Islet precursor cell (in vitro differentiated cells): ENCODE measurements at regions not wholly inside any gene's neighbourhood (a gene's known extent, or its start where the extent isn't known, plus 50 kb on each side); places are given as distances from the start of the nearest gene placed in this dataset.

Experiments used
- DNase-seq: peaks from one replicate; pipeline ENCODE4 v3.0.0-alpha.2; 2018

DNA sequence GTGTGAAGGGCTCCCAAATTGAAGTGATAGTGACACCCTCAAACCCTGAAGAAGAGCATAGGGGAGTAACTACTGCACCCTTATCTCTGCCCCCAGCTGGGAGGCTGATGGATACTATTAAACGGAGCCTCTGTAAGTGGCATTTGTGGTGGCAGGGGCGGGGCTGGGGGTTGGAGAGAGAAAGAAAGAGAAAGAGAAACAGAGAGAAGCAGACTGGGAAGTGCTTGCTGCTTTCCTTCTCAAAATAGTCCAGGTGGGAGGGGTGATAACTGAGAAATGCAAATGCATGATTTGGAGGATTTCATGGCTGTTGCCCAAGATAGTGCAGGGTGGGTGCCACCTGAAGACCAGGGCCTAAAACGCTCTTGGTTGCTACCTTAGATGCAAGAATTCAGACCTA lies 253.5 kb upstream of the GATB start:
- DNase-seq, result no peak

DNA sequence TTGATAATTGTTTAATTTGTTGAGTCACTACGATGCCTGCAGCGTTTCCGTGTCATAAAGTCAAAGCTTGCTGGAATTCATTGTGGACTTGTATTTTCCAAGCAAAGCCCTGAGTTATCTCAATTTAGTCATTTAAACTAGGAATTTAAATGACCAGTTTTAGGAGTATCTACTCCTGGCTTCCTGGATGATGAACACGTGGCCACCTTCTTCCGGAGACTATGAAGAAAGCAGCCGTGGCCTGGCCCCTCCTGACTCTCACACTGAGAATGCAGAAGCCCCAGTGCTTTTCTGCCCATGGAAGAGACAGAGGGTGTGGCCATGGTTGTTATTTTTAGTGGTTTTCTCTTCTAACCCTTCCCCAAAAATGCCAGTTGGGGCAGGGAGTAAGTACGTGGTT lies 250.7 kb upstream of the GATB start:
- DNase-seq, result no peak

DNA sequence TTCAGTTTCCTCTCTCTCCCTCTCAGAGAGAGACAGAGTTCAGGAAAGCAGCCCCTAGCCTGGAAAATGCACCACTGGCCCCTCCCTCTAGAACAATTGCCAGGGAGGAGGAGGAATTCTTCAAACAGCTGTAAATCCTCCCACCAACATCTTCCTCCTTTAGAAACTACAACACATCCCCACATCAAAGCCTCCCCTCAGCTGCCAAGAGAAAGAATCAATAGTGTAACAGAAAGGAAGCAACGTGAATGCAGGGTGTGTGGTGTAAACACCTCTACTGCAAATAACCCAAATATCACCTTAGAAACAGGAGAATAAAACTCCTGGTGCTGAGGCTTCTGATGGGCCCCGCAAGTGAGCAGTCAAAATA lies 249.9 kb upstream of the GATB start:
- DNase-seq, result no peak

DNA sequence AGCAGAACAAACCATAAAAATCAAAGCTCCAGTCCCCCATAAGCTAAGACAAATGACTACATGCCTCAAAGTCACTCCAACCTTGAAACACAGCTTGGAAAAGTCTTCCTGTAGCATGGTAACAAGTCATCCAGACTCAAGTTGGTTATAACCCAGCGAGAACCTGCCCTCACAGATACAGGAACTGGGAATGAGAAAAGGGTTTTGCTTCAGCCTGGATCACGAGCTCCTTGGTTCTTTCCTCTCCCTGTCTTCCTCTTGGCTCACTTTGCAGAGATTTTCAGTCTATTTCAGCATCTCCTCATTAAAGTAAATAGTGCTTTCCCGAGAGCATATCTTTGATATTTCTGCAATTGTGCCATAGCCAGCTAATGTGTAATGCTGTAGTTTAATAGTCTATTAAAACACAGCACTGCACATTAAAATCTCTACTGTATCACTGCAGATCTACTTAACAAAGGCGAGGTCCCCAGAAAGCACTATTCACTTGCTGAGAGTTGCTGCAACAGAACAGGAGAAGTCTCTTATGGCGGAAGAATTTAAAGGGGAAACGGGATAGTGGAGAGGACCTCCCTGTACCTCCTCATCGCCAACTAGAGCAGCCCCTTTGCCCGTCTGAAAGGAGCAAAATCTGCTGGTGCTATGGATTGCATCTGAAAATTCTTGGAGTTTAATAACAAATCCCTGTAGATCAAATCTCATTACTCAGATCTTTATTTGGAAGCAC lies 249.3 kb upstream of the GATB start:
- no peak for DNase-seq

DNA sequence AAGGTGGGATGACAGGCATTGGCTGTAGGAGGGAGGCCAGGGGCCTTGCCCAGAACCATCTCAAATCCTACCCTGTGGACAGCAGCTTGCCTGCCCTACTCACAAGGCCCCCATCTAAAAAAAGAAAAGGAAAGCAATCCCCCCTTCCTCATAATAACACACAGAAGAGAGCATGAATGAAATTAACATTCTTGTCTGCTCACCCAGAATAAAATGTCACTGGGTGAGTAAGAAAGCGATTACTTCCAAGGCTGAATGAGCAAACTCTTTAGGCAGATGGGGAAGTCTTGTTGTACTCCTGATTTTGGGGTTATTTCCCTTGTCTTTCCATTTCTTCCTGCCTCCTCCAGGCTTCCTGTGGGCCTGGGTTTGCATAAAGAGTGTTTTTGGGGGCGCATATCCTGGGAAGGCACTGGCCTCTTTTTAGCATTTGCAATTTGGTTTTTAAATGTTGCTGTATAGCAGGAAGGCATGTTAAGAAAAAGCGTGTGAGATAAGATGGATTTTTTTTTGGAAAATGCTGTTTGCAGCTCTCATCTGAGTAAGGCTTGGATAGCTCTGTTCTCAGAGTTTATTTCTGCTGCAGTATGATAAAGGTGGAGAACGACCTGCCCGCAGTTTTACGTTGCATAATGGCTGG lies 248.3 kb upstream of the GATB start:
- DNase-seq, result no peak

DNA sequence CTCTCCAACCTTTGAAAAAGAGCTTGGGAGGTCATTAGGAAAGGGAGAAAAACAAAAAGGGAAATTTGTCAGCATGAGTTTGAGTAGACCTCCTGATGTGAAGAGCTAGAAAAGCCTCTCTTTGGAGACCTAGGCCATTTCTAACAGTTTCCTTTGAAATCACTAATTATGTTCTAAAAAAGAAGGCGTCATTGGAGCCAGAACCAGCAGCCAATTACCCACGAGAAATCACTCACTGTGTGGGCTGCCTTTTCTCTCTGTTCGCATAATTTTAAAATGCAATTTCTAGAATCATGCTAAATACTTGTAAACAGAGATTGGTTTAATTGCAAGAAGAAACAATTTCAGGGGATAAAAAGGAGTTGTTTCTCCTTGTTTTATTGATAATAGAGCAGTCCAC lies 246.3 kb upstream of the GATB start:
- DNase-seq, result no peak

DNA sequence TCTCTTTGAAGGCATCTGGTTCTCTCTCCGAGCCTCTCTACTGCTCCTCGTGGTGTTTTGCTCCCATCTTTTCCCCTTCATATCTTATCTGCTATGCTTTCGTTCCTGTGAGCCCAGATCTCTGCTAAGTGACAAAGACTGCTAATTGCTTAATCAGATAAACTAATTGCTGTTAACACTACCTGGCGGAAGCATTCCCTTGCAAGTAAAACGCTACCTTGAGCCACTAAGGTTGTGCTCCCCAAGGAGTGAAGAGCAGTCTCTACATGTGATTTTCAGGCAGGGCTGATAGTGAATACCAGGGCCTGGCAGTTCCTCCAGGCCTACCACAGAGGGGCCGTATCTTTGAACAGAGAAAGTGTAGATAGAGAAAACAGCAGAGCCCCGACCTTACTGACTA lies 244.0 kb upstream of the GATB start:
- no peak for DNase-seq

DNA sequence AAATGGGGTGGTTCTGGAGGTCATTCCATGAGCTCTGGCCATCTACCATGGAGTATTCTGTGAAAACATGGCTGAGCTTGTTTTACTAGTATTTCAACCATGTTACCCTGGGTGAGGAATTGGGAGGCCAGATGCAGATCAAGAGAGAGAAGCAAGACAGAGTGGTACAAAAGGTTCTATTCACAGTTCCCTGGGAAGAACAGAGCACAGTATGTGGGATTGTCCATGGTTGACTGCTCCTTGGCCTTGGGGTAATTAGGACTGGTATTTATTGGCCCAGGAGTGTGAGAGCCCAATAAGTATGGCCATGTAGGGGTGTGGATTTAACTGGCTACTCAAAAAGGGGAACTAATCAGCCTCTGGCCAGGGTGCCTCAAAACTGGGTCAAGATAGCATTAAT lies 239.7 kb upstream of the GATB start:
- peak; percentile 63 for DNase-seq

DNA sequence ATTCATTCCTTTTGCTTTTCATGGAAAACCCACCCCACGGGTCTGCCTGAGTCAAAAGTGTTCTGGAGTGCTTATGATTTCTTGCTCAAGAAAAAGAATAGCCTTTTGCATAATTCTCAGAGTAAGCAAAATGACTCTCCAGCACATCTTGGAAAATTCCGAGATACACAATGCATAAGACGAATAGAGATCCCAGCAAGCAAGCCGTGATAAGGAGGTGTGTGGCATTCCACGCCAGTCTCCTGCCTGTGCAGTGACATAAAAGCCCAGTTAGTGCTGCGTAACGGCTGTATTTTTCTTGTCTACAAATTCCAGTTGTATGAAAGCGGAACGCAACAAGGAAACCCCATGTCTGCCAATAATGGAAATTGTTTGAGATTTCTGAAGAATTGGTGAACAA lies 237.9 kb upstream of the GATB start:
- DNase-seq, result no peak

DNA sequence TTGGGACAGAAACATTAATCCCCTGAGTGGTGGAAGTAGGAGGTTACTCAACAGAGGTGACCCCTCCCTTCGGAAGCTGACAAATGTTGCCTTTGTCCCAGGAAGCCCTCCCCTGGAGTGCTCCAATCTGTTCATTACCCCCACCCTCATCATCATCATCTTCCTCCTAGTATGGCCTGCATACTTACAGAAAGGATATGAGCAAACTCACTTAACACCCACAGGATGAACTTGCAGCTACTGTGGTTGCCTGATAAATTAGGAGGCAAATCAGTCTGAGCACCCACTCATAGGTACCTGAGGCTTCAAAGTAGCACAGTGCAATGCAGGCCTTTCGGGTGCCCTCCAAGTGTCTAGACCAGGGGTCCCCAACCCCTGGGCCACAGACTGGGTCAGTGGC lies 236.7 kb upstream of the GATB start:
- DNase-seq, result no peak

DNA sequence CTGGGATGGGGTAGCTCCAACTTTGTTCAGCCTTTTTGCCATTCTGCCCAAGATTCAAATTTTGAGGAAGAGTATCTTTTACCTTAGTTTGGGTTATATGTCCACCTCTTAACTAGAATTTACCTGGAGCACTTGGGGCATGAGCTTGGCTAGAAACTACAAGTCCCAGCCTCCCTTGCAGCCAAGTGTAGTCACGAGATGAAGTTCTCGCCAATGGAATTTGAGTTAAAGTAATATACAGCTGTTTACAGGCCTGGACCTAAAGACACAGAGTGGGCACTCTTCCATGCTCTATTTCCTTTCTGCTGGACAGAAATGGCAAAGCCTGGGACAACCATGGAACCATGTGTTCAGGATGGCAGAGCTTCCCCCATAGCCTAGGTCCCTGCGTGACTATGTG lies 233.6 kb upstream of the GATB start:
- no peak for DNase-seq

DNA sequence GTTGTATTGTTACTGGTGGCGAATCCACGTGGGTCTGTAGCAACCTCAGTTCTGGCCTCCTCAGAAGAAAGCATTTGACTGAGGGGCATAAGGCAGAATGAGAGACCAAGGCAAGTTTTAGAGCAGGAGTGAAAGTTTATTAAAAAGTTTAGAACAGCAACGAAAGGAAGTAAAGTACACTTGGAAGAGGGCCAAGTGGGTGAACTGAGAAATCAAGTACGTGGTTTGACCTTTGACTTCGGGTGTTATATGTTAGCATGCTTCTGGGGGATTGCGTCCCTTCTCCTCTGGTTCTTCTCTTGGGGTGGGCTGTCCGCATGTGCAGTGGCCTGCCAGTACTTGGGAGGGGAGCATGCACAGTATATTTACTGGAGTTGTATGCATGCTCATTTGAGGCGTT lies 232.7 kb upstream of the GATB start:
- no peak for DNase-seq

DNA sequence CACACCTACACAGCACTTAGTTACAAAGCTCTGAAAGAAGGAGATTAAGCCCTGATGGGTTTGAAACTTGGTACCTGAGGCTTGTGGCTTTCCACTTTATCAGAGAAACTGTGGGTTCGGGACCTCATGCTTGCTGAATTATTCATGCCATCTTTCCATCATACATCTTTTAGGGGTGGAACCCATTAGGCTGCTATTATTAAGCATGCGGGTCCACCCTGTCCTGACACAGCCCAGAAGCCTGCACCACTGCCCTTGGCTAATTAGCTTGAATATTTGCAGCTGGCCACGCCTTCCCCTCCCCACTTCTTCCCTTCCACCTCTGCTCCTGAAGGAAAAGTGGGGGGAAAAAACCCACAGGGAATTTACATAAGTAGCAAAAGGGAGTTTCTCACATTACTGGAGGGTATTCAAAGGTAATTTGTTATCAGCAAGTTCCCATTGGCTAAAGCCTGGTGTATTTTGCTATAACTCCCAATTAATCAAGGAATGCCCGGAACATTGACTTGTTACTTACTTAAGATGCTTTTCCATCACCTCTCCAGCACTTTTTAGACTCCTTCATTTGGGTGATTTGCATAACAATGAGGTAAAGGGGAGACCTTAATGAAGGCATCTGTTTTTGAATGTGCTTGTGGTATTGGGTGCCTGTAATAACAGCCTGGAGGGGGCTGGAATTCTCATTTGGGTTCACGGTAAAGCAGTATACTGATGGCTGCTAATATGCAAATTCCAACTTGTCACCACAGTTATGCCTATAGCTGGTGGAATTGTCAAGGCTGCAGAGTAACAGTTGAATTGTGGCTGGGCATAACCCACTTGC lies 231.7 kb upstream of the GATB start:
- no peak for DNase-seq

DNA sequence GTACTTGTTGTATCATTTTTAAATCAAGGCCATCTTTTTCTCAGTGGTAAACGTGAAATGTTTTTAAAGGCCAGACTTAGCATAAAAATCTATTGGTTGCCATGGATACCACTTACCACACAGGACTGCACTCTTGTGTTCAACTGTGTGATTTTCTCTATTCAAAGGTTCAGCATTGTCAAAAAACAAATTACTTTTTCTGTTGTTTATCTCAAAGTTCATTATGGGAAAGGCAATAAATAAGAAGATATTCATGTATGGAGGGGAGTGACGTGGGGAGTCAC lies 231.0 kb upstream of the GATB start:
- DNase-seq, result no peak

DNA sequence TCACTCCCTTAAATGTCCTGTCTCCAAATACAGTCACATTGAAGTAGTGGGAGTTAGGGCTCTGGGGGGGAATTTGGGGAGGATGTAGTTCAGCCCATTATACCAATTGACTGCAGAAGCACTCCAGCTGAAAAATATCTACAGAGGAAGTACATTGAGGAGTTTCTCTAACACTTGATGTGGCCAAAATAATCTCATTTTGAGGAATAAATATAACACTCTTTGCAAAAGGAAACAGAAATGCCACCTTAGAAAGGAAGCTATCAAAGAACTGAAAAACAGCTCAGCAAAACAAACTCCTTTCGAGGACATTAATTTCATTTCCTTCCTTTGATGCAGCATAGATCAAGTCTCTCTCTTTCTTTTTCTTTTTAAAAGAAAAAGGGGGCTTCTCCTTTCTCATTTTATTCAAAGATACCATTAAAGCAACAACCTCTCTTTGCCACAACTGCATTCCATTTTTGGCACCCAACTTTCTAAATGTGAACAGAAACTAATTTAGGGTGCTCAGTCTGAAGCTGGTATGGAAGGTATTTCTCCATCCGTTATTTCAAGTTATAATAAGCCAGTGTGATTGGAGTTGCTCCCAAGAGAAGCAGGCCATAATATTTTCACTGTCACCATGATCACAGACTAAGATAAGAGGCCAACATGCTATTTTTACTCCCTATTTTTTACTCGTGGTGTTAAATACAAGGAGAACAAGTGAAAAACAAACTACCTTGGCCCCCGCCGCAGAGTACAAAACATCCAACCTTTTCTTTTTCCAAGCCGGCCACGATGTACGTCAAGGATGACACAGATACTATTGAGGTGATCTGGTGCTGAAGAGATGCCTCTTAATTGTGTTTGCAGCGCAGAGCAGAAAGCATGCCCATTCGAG lies 230.4 kb upstream of the GATB start:
- DNase-seq, result no peak

DNA sequence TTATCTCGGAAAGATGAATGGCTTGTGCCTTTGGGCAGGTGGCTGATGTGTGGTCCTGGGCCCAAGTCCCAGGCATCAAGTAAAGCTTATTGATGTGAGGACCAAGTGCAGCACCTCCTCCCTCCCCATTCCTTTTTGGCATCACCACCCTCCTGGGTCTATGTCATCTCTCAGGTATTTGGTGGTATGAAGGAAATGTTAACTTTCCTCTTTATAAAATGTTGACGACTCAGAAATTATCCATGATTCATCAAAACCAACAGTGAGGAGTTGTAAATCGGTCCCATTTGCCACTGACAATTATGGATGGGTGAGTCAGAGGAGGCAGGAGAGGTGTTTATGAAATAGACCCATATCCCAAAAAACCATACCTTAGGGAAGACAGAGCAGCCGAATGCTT lies 229.4 kb upstream of the GATB start:
- DNase-seq, result no peak

DNA sequence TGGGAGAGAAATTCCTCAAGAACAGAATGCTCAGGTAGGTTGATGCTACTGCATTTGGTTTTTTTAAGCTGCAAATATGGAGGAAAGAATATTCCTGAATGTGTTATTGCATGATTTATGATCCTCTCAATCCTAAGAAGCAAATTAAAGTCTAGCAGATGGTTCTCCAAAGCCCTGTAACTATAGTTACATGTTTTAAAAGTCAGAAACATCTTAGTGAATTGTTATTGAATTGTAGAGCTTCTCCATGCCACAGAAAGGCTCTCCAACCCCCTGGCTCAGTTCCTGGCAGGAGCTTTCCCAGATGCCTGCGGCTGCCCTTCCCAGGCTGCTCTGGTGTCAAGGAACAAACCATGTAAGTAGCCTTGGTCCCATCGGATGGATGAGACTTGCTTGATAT lies 227.8 kb upstream of the GATB start:
- no peak for DNase-seq

DNA sequence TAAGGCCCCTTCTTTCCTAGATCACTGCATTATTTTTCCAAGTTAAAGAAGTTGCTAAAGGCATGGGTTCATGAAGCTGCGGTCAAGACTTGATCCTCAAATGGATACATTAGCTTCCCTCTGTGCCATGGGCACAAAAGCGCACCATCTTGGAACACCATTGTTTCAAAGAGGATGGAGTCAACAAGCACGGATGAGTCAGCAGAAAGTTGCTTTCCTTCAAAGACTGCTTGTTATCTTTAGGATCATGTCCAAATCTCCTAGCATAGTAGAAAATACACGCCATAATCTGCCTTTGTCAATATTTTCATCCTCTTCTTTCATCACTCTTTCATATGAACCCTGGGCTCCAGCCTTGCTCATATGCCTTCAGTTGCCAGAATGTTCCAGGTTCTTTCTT lies 226.8 kb upstream of the GATB start:
- no peak for DNase-seq

DNA sequence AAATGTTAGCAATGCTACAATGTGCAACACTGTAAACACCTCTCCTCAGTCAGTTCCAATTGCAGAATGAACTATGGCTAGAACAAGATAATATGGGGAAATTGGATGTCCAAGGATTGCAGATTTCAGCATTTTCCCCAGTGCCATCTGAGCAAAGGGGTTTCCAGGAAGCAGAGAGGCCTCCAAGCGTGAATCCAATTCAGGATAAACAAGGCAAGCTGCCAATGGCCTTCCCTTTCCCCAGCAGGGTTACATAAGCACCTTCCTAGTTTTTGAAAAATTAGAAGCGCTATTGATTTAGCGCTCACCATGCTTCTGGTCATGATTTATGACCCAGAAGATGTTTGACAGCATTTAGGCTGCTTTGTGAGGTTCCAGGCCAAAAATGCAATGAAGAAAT lies 223.0 kb upstream of the GATB start:
- no peak for DNase-seq

DNA sequence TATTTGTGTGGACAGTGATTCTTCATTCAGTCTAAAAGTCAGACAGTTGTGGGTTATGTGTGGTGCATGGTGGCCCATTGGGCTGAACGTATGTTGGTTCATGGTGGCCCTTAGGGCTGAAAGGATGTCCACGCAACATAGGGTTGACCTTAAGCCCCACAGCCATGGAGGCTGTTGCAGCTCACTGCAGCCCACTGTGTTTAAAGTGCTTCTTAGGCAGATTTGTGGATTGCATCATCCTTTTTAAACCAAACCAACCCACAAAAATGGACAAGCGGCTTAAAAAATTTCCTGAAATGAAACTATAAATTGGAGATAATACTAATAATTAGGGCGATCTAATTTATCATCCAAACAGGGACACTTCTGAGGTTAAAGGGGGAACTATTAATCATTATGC lies 219.0 kb upstream of the GATB start:
- DNase-seq, result no peak

DNA sequence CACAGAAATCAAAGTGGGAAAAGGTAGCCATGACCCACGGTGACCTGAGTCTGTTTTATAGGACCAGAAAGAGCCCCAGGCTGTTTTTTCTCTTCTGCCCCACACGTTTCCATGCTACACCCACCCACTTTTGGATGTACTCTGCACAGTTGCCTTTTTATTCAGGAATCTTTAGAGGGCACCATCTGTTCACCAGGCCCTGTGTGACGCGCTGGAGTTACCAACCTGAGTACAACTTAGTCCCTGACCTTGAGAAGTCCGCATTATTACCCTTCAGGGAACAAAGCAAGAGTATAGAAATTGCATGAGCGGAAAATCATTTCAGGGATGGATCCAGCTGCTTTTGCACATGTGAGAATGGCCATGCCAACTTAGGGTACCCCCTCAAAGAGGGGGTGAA lies 207.8 kb upstream of the GATB start:
- no peak for DNase-seq

DNA sequence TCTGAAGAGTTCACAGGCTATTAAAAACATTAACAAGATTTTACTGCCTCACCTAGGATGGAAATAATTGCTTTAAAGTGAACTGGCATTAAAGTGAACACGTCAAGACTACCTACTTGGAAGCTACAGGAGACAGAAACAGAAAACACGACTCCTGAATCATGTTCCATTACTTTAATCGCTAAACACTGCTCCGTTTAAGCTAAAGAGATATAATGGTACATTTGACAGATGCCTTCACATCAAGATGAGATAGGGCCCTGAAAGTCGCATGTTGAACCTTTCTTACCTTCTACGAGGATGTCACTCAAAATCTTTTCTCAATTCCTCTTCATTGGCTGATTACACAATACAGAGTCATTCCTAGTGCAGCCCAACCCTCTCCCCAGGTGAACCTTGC lies 206.3 kb upstream of the GATB start:
- DNase-seq, result no peak

DNA sequence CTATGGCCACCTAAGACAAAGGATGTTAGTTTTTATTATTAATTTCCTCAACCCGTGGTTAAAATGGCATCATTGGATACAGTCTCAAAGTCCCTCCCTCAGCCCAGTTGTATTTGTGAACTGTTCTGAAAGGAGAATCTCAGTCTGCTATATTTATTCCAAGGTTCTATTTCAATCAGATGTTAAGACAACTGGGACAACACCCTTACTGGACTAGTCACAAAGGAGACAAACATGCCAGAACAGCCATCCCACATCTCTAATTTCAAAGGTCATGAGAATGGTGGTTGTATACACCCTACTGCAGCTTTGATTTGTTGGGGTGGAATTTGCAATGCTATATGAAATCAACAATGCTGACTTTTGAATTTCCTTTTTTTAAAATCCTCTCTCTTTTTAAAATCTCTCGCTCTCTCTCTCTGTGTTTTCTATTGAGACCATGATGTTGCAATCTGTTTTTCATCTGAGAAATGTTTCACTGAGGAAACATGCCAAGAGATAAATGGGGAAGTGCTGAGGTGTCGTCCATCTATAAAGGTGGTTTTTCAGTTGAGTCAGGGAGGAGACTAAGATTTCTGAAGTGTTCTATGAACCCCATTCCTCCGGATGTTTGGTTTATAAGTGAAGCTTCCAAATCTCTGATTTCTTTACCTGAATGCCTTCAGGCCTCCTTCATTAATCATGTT lies 201.5 kb upstream of the GATB start:
- no peak for DNase-seq
